ENCODE measurements at regions not wholly inside any gene's neighbourhood (a gene's known extent, or its start where the extent isn't known, plus 50 kb on each side); places are given as distances from the start of the nearest gene placed in this dataset.

DNA sequence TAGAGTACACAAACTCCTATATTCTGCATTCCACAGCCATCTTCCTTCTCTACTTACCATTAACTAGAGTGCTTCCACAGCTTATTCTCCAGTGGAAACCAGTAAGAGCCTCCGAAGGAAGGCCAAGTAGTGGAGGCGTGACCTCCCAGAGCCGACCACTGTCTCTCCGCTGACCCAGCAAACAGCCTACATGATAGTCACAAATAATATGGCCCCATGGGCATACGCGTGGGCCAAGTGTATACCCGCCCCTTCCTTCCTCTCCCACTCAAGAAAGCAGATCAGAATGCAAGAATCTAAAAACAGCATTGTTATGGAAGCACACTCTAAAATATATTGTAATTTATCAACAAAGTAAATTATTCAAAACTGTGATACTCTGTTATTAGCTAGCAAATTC is 526.6 kb upstream of the JARID2 start:
- ChIA-PET CTCF (interaction anchor here (0.5 kb wide), 1 partner anchor 70 kb away, joined by 8 read pairs; no protein-coding TSS in a partner anchor), POLR2A (no interaction called here)
- Histone ChIP-seq H3K27ac (ENCODE audit: low read length) (no peak overlapping the region), H3K4me1 (ENCODE audit: control insufficient read depth, insufficient read depth, low read length) (no peaks in the 10 kb centered on the region), H3K4me3 (ENCODE audit: low read depth in 2 of 2, low read length in 2 of 2) (no peak overlapping the region), H3K9me3 (ENCODE audit: control insufficient read depth, insufficient read depth, low read depth, low read length) (no peaks in the 10 kb centered on the region), H3K27me3 (ENCODE audit: control insufficient read depth, insufficient read depth, low read length) (no peaks in the 10 kb centered on the region), H3K36me3 (ENCODE audit: control insufficient read depth, insufficient read depth, low read length) (no peaks in the 10 kb centered on the region)
- ATAC-seq (no peak), DNase-seq (ENCODE audit: low read depth, low spot score) (no peak)
- intact Hi-C loops (cut with micrococcal nuclease; ENCODE audit: unreplicated experiment) (no loop called here), in situ Hi-C loops (cut with HindIII; ENCODE audit: low pct_unique_long_range_greater_than_20kb, low sequenced_read_pairs) (no loop called here)
- BruUV-seq (replicated peaks), result no TSS peak
- TF ChIP-seq, protein P1, sequence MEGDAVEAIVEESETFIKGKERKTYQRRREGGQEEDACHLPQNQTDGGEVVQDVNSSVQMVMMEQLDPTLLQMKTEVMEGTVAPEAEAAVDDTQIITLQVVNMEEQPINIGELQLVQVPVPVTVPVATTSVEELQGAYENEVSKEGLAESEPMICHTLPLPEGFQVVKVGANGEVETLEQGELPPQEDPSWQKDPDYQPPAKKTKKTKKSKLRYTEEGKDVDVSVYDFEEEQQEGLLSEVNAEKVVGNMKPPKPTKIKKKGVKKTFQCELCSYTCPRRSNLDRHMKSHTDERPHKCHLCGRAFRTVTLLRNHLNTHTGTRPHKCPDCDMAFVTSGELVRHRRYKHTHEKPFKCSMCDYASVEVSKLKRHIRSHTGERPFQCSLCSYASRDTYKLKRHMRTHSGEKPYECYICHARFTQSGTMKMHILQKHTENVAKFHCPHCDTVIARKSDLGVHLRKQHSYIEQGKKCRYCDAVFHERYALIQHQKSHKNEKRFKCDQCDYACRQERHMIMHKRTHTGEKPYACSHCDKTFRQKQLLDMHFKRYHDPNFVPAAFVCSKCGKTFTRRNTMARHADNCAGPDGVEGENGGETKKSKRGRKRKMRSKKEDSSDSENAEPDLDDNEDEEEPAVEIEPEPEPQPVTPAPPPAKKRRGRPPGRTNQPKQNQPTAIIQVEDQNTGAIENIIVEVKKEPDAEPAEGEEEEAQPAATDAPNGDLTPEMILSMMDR (IDR thresholded peaks at IDR 0.05), result no peak
- TF ChIP-seq TCF7L2 (IDR thresholded peaks at IDR 0.05; ENCODE audit: low read depth, low read length) (no peak), SIN3A (IDR thresholded peaks at IDR 0.05; ENCODE audit: borderline replicate concordance, insufficient read depth, low read depth, low read length) (no peak), POLR2AphosphoS5 (IDR thresholded peaks at IDR 0.05; ENCODE audit: low read depth, low read length) (no peak)
- TF ChIP-seq, protein P2, sequence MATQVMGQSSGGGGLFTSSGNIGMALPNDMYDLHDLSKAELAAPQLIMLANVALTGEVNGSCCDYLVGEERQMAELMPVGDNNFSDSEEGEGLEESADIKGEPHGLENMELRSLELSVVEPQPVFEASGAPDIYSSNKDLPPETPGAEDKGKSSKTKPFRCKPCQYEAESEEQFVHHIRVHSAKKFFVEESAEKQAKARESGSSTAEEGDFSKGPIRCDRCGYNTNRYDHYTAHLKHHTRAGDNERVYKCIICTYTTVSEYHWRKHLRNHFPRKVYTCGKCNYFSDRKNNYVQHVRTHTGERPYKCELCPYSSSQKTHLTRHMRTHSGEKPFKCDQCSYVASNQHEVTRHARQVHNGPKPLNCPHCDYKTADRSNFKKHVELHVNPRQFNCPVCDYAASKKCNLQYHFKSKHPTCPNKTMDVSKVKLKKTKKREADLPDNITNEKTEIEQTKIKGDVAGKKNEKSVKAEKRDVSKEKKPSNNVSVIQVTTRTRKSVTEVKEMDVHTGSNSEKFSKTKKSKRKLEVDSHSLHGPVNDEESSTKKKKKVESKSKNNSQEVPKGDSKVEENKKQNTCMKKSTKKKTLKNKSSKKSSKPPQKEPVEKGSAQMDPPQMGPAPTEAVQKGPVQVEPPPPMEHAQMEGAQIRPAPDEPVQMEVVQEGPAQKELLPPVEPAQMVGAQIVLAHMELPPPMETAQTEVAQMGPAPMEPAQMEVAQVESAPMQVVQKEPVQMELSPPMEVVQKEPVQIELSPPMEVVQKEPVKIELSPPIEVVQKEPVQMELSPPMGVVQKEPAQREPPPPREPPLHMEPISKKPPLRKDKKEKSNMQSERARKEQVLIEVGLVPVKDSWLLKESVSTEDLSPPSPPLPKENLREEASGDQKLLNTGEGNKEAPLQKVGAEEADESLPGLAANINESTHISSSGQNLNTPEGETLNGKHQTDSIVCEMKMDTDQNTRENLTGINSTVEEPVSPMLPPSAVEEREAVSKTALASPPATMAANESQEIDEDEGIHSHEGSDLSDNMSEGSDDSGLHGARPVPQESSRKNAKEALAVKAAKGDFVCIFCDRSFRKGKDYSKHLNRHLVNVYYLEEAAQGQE (IDR thresholded peaks at IDR 0.05; ENCODE audit: insufficient read depth in 1 of 2, low read depth in 2 of 2, low read length in 1 of 2), result no peak

DNA sequence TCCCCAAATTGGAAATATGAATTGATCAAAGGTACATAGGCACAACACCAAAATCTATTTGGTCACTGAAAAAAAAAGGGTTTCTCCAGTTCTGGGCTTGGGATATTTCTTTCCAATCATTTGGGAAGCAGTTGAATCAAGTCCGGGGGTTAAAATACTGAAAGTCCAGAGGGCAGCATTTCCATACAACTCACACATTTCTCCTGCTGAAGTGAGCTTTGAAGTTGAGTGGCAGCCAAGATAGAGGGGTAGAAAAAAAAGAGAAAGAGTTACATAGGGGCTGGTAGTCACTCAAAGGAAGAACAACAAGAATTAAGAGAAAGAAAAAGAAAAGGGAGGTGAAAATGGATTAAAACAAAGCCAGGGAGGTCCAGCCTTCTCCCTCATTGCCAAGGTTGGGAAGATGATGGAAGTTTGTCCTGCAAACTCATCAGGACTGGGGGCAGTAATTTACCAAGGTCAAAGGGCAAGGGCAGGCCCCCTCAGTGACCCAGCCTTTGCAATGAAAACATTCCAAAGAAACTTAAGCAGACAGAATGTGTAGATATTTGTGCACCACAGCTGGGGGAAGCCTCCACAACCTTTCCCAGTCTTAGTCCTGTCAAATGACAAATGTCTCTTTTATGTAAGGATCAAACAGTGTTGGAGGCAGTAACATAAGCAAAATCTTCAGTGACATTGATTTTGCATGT is 525.3 kb upstream of the JARID2 start:
- no TSS peak for BruUV-seq (replicated peaks)
- H3K36me3 ChIP-seq (ENCODE audit: control insufficient read depth, insufficient read depth, low read length), result no peaks in the 10 kb centered on the region
- in situ Hi-C loops (cut with HindIII; ENCODE audit: low pct_unique_long_range_greater_than_20kb, low sequenced_read_pairs) (no loop called here), intact Hi-C loops (cut with micrococcal nuclease; ENCODE audit: unreplicated experiment) (no loop called here)
- DNase-seq (ENCODE audit: low read depth, low spot score) (no peak), ATAC-seq (no peak)
- H3K27ac ChIP-seq (ENCODE audit: low read length), result no peak overlapping the region
- no peaks in the 10 kb centered on the region for H3K9me3 ChIP-seq (ENCODE audit: control insufficient read depth, insufficient read depth, low read depth, low read length)
- no peak overlapping the region for H3K4me3 ChIP-seq (ENCODE audit: low read depth in 2 of 2, low read length in 2 of 2)
- ChIA-PET CTCF (interaction anchor here (0.6 kb wide), 1 partner anchor 509 kb away, joined by 3 read pairs; no protein-coding TSS in a partner anchor), POLR2A (interaction anchor here (0.6 kb wide), 1 partner anchor 110 kb away, joined by 4 read pairs; no protein-coding TSS in a partner anchor)
- no peaks in the 10 kb centered on the region for H3K4me1 ChIP-seq (ENCODE audit: control insufficient read depth, insufficient read depth, low read length)
- TF ChIP-seq, protein P2 (IDR thresholded peaks at IDR 0.05; ENCODE audit: insufficient read depth in 1 of 2, low read depth in 2 of 2, low read length in 1 of 2), result no peak
- TF ChIP-seq TCF7L2 (IDR thresholded peaks at IDR 0.05; ENCODE audit: low read depth, low read length) (no peak), POLR2AphosphoS5 (IDR thresholded peaks at IDR 0.05; ENCODE audit: low read depth, low read length) (no peak), SIN3A (IDR thresholded peaks at IDR 0.05; ENCODE audit: borderline replicate concordance, insufficient read depth, low read depth, low read length) (no peak)
- TF ChIP-seq, protein P1 (IDR thresholded peaks at IDR 0.05), result no peak
- H3K27me3 ChIP-seq (ENCODE audit: control insufficient read depth, insufficient read depth, low read length), result no peaks in the 10 kb centered on the region
